ENCODE measurements at regions not wholly inside any gene's neighbourhood (a gene's known extent, or its start where the extent isn't known, plus 50 kb on each side); places are given as distances from the start of the nearest gene placed in this dataset.

DNA sequence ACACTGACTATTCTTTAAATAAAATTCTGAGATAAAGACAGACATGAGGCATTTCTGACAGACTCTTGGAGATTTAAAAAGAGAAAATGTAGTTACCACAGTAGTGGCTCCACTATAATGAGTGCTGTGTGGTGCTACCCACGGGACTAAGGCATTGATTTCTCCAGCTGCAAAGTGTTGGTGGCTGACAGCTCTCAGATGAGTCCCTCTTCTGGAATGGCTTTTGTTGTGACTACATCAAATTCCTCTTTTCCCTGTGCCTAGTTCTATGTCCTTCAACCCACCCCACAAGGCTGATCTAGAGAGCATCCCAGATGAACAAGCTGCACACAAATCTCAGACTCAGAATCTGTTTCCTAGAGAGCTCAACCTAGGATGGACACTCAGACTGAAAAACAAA lies 884.8 kb upstream of the ZEB2 start:
- Histone ChIP-seq H3K27me3 (replicated peaks in 1 of 4; ENCODE audit: control extremely low read depth in 1 of 4, control insufficient read depth in 3 of 4, insufficient read depth in 4 of 4, low read length in 3 of 4) (peaks cover 0 to 9% (median 3%) of the 10 kb centered on the region in 4 experiments), H3K4me3 (ENCODE audit: control extremely low read depth in 1 of 5, extremely low read depth in 1 of 5, insufficient read depth in 1 of 5, low read depth in 2 of 5, low read length in 4 of 5) (no peak overlapping the region), H3K4me2 (replicated peaks; ENCODE audit: low read depth, low read length, poor library complexity, severe bottlenecking) (no peak overlapping the region), H4K20me1 (ENCODE audit: control insufficient read depth, insufficient read depth, low read length, poor library complexity, severe bottlenecking) (no peaks in the 10 kb centered on the region), H3K36me3 (replicated peaks in 1 of 2; ENCODE audit: control extremely low read depth in 1 of 2, control insufficient read depth in 1 of 2, extremely low read depth in 1 of 2, insufficient read depth in 2 of 2, low read length in 1 of 2) (no peaks in the 10 kb centered on the region), H2AFZ (ENCODE audit: insufficient read depth, low read depth, low read length, poor library complexity, severe bottlenecking) (no peak overlapping the region), H3K9ac (ENCODE audit: low read length) (no peak overlapping the region), H3K9me3 (ENCODE audit: control extremely low read depth in 1 of 3, control insufficient read depth in 2 of 3, insufficient read depth in 1 of 3, low read length in 2 of 3) (peaks cover 0 to 2% (median 0%) of the 10 kb centered on the region in 3 donors), H3K27ac (ENCODE audit: low read length in 2 of 2) (no peak overlapping the region), H3K4me1 (ENCODE audit: control insufficient read depth in 2 of 2, insufficient read depth in 2 of 2, low read length in 2 of 2) (no peaks in the 10 kb centered on the region), H3K79me2 (ENCODE audit: control insufficient read depth, insufficient read depth, low read length) (no peaks in the 10 kb centered on the region)
- POLR2A ChIA-PET, result no interaction called here
- no peaks in the 10 kb centered on the region for H3K4me1 Mint-ChIP-seq
- peaks cover 2% of the 10 kb centered on the region for H3K27me3 Mint-ChIP-seq
- CTCF ChIA-PET, result no interaction called here
- DNase-seq (no peak), ATAC-seq (ENCODE audit: low read depth) (no peak)
- intact Hi-C loops (cut with micrococcal nuclease), result no loop called here
- WGBS (ENCODE audit: insufficient coverage), result 86% methylated on average over 1 of the region's 1 CpG
- TF ChIP-seq EZH2 (IDR thresholded peaks at IDR 0.05; ENCODE audit: borderline replicate concordance, insufficient read depth, low read depth, low read length, poor library complexity, severe bottlenecking) (no peak), CTCF (IDR thresholded peaks at IDR 0.05) (no peak)
- no peak overlapping the region for H3K27ac Mint-ChIP-seq
- H3K9me3 Mint-ChIP-seq (ENCODE audit: insufficient read depth), result no peaks in the 10 kb centered on the region
- H3K4me3 Mint-ChIP-seq, result no peak overlapping the region

GRCh38 chr2:145402706-145403277 lies 882.9 kb upstream of the ZEB2 start:
- ChIA-PET POLR2A (no interaction called here), CTCF (interaction anchor here (1.3 kb wide), 1 partner anchor 350 kb away, joined by 4 read pairs; no protein-coding TSS in a partner anchor)
- no peak for TF ChIP-seq EZH2 (IDR thresholded peaks at IDR 0.05; ENCODE audit: borderline replicate concordance, insufficient read depth, low read depth, low read length, poor library complexity, severe bottlenecking)
- TF ChIP-seq CTCF (IDR thresholded peaks at IDR 0.05), result no peak
- intact Hi-C loops (cut with micrococcal nuclease), result no loop called here
- Histone ChIP-seq H4K20me1 (ENCODE audit: control insufficient read depth, insufficient read depth, low read length, poor library complexity, severe bottlenecking) (no peaks in the 10 kb centered on the region), H3K4me1 (ENCODE audit: control insufficient read depth in 2 of 2, insufficient read depth in 2 of 2, low read length in 2 of 2) (no peaks in the 10 kb centered on the region), H3K4me2 (replicated peaks; ENCODE audit: low read depth, low read length, poor library complexity, severe bottlenecking) (no peak overlapping the region), H3K4me3 (ENCODE audit: control extremely low read depth in 1 of 5, extremely low read depth in 1 of 5, insufficient read depth in 1 of 5, low read depth in 2 of 5, low read length in 4 of 5) (no peak overlapping the region), H3K27ac (ENCODE audit: low read length in 2 of 2) (no peak overlapping the region), H3K9ac (ENCODE audit: low read length) (no peak overlapping the region), H2AFZ (ENCODE audit: insufficient read depth, low read depth, low read length, poor library complexity, severe bottlenecking) (no peak overlapping the region), H3K9me3 (ENCODE audit: control extremely low read depth in 1 of 3, control insufficient read depth in 2 of 3, insufficient read depth in 1 of 3, low read length in 2 of 3) (peaks cover 0 to 2% (median 0%) of the 10 kb centered on the region in 3 donors), H3K27me3 (replicated peaks in 1 of 4; ENCODE audit: control extremely low read depth in 1 of 4, control insufficient read depth in 3 of 4, insufficient read depth in 4 of 4, low read length in 3 of 4) (peaks cover 0 to 4% (median 1%) of the 10 kb centered on the region in 4 experiments), H3K36me3 (replicated peaks in 1 of 2; ENCODE audit: control extremely low read depth in 1 of 2, control insufficient read depth in 1 of 2, extremely low read depth in 1 of 2, insufficient read depth in 2 of 2, low read length in 1 of 2) (no peaks in the 10 kb centered on the region), H3K79me2 (ENCODE audit: control insufficient read depth, insufficient read depth, low read length) (no peaks in the 10 kb centered on the region)
- peaks cover 2% of the 10 kb centered on the region for H3K27me3 Mint-ChIP-seq
- H3K4me1 Mint-ChIP-seq, result no peaks in the 10 kb centered on the region
- H3K9me3 Mint-ChIP-seq (ENCODE audit: insufficient read depth), result no peaks in the 10 kb centered on the region
- no peak for DNase-seq
- no peak for ATAC-seq (ENCODE audit: low read depth)
- no peak overlapping the region for H3K4me3 Mint-ChIP-seq
- WGBS (ENCODE audit: insufficient coverage), result 100% methylated on average over 2 of the region's 2 CpGs
- no peak overlapping the region for H3K27ac Mint-ChIP-seq
